Hepatocyte (in vitro differentiated cells): ENCODE measurements at regions not wholly inside any gene's neighbourhood (a gene's known extent, or its start where the extent isn't known, plus 50 kb on each side); places are given as distances from the start of the nearest gene placed in this dataset.
A peak's percentile ranks its signal among the peaks of the same experiment; 100 is the strongest.

Experiments used
- DNase-seq: peaks from one replicate; pipeline ENCODE4 v3.0.0-alpha.2; 2016; ENCODE audit warnings: low spot score
- H2AFZ ChIP-seq: fragments of 200-600 bp; sonication (generic); 2 replicates; pipeline ENCODE4 v1.6.0; 2016; ENCODE audit warnings: antibody characterized with exemption, mild to moderate bottlenecking
- H3K27ac ChIP-seq: fragments of 200-600 bp; sonication (generic); 2 replicates; pipeline ENCODE4 v1.5.1; 2016; ENCODE audit warnings: mild to moderate bottlenecking
- H3K27me3 ChIP-seq: fragments of 200-600 bp; sonication (generic); 2 replicates; pipeline ENCODE4 v1.6.1; 2016
- H3K36me3 ChIP-seq: fragments of 200-600 bp; sonication (generic); replicated peaks from 2 replicates; pipeline ENCODE4 v1.5.1; 2016; ENCODE audit warnings: low read depth; ENCODE audit not compliant: insufficient read depth
- H3K4me1 ChIP-seq: fragments of 200-600 bp; sonication (generic); 2 replicates; pipeline ENCODE4 v1.5.1; 2016; ENCODE audit warnings: mild to moderate bottlenecking, moderate library complexity; ENCODE audit not compliant: insufficient read depth
- H3K4me2 ChIP-seq: fragments of 200-600 bp; sonication (generic); 2 replicates; pipeline ENCODE4 v1.6.0; 2016
- H3K4me3 ChIP-seq: fragments of 200-600 bp; sonication (generic); 2 replicates; pipeline ENCODE4 v1.5.1; 2016; ENCODE audit warnings: mild to moderate bottlenecking
- H3K79me2 ChIP-seq: fragments of 200-600 bp; sonication (generic); 2 replicates; pipeline ENCODE4 v1.6.0; 2017; ENCODE audit warnings: mild to moderate bottlenecking
- H3K9me2 ChIP-seq: fragments of 200-600 bp; sonication (generic); replicated peaks from 2 replicates; pipeline ENCODE4 v1.6.0; 2017; ENCODE audit warnings: mild to moderate bottlenecking; ENCODE audit not compliant: insufficient read depth
- H3K9me3 ChIP-seq: fragments of 200-600 bp; sonication (generic); 2 replicates; pipeline ENCODE4 v1.5.1; 2016; ENCODE audit warnings: low read depth, mild to moderate bottlenecking
- H4K20me1 ChIP-seq: fragments of 200-600 bp; sonication (generic); 2 replicates; pipeline ENCODE4 v1.6.0; 2016; ENCODE audit warnings: mild to moderate bottlenecking; ENCODE audit not compliant: insufficient read depth, poor library complexity, severe bottlenecking
- EZH2 ChIP-seq: fragments of 200-600 bp; sonication (generic); IDR thresholded peaks from 2 replicates; pipeline ENCODE4 v1.6.1; 2016; ENCODE audit warnings: antibody characterized with exemption, mild to moderate bottlenecking, borderline replicate concordance
- EZH2phosphoT487 ChIP-seq: fragments of 200-600 bp; sonication (generic); IDR thresholded peaks from one replicate; pipeline ENCODE4 v1.6.1; 2018; ENCODE audit warnings: antibody characterized with exemption, mild to moderate bottlenecking, low read depth, moderate library complexity; ENCODE audit not compliant: unreplicated experiment, severe bottlenecking
- WGBS: methylation state at CpG from one replicate; pipeline ENCODE4 v1.1.6; 2016; ENCODE audit warnings: low lambda C conversion rate; ENCODE audit errors: missing lambda C conversion rate; 5-methylcytosine and 5-hydroxymethylcytosine counted together
- TF ChIP-seq, protein P1 (sequence below): fragments of 200-600 bp; sonication (generic); IDR thresholded peaks from 2 replicates; pipeline ENCODE4 v1.5.1; 2016; ENCODE audit warnings: antibody characterized with exemption, mild to moderate bottlenecking; ENCODE audit not compliant: poor library complexity

DNA sequence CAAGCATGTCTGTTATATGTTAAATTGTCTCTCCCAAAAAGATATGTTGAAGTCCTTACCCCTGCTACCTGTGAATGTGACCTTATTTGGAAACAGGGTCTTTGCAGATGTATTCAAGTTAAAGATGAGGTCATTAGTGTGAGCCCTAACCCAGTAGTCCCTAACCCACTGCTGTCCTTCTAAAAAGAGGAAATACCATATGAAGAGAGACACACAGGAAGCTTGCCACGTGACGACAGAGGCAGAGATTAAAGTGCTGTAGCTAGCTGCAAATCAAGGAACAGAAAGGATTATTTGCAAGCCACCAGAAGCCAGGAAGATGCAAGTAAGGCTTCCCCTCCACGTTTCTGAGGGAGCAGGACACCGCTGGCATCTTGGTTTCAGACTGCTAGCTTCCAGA, 150.1 kb downstream of the HNRNPD start:
- no peaks in the 10 kb centered on the region for H3K27me3 ChIP-seq
- DNase-seq = no peak
- H4K20me1 ChIP-seq = no peaks in the 10 kb centered on the region
- no peaks in the 10 kb centered on the region for H3K4me1 ChIP-seq
- no peak overlapping the region for H3K4me3 ChIP-seq
- no peak for TF ChIP-seq EZH2phosphoT487
- TF ChIP-seq EZH2 = no peak
- TF ChIP-seq, protein P1, sequence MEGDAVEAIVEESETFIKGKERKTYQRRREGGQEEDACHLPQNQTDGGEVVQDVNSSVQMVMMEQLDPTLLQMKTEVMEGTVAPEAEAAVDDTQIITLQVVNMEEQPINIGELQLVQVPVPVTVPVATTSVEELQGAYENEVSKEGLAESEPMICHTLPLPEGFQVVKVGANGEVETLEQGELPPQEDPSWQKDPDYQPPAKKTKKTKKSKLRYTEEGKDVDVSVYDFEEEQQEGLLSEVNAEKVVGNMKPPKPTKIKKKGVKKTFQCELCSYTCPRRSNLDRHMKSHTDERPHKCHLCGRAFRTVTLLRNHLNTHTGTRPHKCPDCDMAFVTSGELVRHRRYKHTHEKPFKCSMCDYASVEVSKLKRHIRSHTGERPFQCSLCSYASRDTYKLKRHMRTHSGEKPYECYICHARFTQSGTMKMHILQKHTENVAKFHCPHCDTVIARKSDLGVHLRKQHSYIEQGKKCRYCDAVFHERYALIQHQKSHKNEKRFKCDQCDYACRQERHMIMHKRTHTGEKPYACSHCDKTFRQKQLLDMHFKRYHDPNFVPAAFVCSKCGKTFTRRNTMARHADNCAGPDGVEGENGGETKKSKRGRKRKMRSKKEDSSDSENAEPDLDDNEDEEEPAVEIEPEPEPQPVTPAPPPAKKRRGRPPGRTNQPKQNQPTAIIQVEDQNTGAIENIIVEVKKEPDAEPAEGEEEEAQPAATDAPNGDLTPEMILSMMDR = no peak
- H2AFZ ChIP-seq = no peak overlapping the region
- H3K36me3 ChIP-seq = no peaks in the 10 kb centered on the region
- H3K27ac ChIP-seq = no peak overlapping the region
- no peak overlapping the region for H3K4me2 ChIP-seq
- 37% methylated on average over 4 of the region's 4 CpGs for WGBS
- H3K9me3 ChIP-seq = no peaks in the 10 kb centered on the region
- no peaks in the 10 kb centered on the region for H3K79me2 ChIP-seq
- H3K9me2 ChIP-seq = no peaks in the 10 kb centered on the region

DNA sequence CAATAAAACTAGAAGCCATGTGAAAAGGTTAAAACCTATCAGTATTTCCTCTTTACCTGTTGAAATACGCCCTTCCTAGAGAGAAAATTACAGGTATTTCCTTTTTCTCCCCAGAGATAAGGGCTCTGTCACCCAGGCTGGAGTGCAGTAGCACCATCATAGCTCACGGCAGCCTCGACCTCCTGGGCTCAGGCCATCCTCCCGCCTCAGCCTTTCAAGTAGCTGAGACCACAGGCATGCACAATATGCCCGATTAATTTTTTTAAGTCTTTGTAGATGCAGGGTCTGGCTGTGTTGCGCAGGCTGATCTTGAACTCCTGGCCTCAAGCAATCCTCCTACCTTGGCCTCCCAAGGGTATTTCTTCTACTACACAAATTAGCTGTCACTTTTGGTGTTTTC, 154.4 kb downstream of the HNRNPD start:
- Histone ChIP-seq H3K4me2 (no peak overlapping the region), H3K27me3 (no peaks in the 10 kb centered on the region), H3K36me3 (no peaks in the 10 kb centered on the region), H3K79me2 (no peaks in the 10 kb centered on the region), H3K9me2 (no peaks in the 10 kb centered on the region), H3K9me3 (no peaks in the 10 kb centered on the region), H2AFZ (no peak overlapping the region), H3K27ac (no peak overlapping the region), H4K20me1 (no peaks in the 10 kb centered on the region), H3K4me3 (no peak overlapping the region), H3K4me1 (no peaks in the 10 kb centered on the region)
- TF ChIP-seq, protein P1 = no peak
- no peak for TF ChIP-seq EZH2
- no peak for TF ChIP-seq EZH2phosphoT487
- no peak for DNase-seq
- WGBS = 73% methylated on average over 6 of the region's 6 CpGs

DNA sequence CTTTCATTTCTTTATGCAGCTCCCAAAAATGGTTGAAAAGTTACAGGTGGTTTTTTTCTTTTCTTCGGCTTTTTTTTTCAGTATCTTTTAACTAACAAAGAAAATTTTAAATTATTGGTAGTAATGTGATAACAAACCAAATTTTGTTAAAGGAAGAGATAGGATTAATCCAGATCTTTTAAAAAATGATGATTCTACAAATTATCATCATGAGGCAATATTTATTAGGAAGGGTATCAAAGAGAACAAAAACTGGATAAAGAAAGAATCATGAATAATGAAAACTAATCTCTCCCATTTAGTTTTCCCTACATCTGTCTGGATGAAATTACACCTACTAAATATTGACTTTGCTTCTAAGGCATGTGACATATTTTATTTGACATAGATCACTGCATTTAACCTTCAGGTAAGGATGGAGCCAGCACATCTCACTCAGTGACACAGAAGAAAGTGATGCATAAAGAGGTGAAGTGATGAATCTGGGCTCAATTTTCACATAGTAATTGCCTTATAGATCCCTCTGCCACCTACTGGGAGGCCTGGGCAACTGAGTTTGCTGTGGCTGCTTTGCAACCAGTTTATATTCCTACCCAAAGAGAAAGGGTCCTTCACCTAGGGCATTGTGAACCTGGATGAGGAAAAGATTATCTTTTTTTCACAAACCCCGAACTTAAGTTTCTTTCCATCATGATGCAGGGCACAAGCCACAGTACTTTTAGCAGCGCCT, 155.6 kb downstream of the HNRNPD start:
- no peaks in the 10 kb centered on the region for H4K20me1 ChIP-seq
- H3K9me2 ChIP-seq = no peaks in the 10 kb centered on the region
- peak; percentile 17 for DNase-seq
- H2AFZ ChIP-seq = no peak overlapping the region
- H3K9me3 ChIP-seq = no peaks in the 10 kb centered on the region
- H3K27me3 ChIP-seq = no peaks in the 10 kb centered on the region
- no peaks in the 10 kb centered on the region for H3K79me2 ChIP-seq
- H3K4me1 ChIP-seq = no peaks in the 10 kb centered on the region
- no peaks in the 10 kb centered on the region for H3K36me3 ChIP-seq
- 86% methylated on average over 3 of the region's 3 CpGs for WGBS
- no peak overlapping the region for H3K27ac ChIP-seq
- TF ChIP-seq EZH2phosphoT487 = no peak
- TF ChIP-seq, protein P1 = peak; percentile 30
- H3K4me2 ChIP-seq = no peak overlapping the region
- no peak overlapping the region for H3K4me3 ChIP-seq
